HL-60 (cell line): ENCODE measurements at regions not wholly inside any gene's neighbourhood (a gene's known extent, or its start where the extent isn't known, plus 50 kb on each side); places are given as distances from the start of the nearest gene placed in this dataset.

Source experiments
- CTCF ChIP-seq: IDR thresholded peaks from one replicate; pipeline ENCODE4 v1.5.1; 2011; ENCODE audit warnings: low read length, control low read depth, inconsistent platforms; ENCODE audit not compliant: insufficient read depth
- GABPA ChIP-seq: IDR thresholded peaks from 2 replicates; pipeline ENCODE4 v1.6.1; 2012; ENCODE audit warnings: low read depth
- POLR2AphosphoS5 ChIP-seq: IDR thresholded peaks from 2 replicates; pipeline ENCODE4 v1.6.1; 2012; ENCODE audit warnings: low read depth
- SPI1 ChIP-seq: IDR thresholded peaks from 2 replicates; pipeline ENCODE4 v1.6.1; 2012; ENCODE audit warnings: low read depth, mild to moderate bottlenecking, borderline replicate concordance
- TF ChIP-seq, protein P1 (sequence below): IDR thresholded peaks from 2 replicates; pipeline ENCODE4 v1.6.1; 2012; ENCODE audit warnings: low read depth; ENCODE audit not compliant: insufficient replicate concordance

DNA sequence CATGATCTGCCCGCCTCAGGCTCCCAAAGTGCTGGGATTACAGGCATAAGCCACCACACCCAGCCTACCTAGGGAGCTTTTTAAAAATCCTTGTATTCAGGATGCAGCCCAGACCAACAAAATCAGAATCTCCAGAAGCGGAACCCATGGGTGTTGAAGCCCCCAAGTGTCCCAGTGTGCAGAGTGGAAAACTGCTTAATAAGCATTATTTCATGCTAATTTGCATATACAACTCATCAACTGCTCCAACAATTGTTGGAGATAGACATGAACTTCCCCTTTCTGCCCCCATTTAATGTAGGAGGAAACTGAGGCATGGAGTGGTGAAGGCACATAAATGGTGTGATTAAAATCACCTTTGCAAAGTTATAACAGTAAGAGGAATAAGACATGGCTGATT lies 84.3 kb upstream of the C16orf82 start:
- TF ChIP-seq CTCF (no peak), GABPA (no peak), POLR2AphosphoS5 (no peak), SPI1 (no peak)
- TF ChIP-seq, protein P1, sequence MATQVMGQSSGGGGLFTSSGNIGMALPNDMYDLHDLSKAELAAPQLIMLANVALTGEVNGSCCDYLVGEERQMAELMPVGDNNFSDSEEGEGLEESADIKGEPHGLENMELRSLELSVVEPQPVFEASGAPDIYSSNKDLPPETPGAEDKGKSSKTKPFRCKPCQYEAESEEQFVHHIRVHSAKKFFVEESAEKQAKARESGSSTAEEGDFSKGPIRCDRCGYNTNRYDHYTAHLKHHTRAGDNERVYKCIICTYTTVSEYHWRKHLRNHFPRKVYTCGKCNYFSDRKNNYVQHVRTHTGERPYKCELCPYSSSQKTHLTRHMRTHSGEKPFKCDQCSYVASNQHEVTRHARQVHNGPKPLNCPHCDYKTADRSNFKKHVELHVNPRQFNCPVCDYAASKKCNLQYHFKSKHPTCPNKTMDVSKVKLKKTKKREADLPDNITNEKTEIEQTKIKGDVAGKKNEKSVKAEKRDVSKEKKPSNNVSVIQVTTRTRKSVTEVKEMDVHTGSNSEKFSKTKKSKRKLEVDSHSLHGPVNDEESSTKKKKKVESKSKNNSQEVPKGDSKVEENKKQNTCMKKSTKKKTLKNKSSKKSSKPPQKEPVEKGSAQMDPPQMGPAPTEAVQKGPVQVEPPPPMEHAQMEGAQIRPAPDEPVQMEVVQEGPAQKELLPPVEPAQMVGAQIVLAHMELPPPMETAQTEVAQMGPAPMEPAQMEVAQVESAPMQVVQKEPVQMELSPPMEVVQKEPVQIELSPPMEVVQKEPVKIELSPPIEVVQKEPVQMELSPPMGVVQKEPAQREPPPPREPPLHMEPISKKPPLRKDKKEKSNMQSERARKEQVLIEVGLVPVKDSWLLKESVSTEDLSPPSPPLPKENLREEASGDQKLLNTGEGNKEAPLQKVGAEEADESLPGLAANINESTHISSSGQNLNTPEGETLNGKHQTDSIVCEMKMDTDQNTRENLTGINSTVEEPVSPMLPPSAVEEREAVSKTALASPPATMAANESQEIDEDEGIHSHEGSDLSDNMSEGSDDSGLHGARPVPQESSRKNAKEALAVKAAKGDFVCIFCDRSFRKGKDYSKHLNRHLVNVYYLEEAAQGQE = no peak
